IPS DF 4.7 (cell line): ENCODE measurements at regions not wholly inside any gene's neighbourhood (a gene's known extent, or its start where the extent isn't known, plus 50 kb on each side); places are given as distances from the start of the nearest gene placed in this dataset.

ENCODE experiments used
- DNase-seq: peaks from one replicate; pipeline ENCODE4 v3.0.0-alpha.2; 2013; ENCODE audit warnings: low spot score; ENCODE audit errors: extremely low read depth

DNA sequence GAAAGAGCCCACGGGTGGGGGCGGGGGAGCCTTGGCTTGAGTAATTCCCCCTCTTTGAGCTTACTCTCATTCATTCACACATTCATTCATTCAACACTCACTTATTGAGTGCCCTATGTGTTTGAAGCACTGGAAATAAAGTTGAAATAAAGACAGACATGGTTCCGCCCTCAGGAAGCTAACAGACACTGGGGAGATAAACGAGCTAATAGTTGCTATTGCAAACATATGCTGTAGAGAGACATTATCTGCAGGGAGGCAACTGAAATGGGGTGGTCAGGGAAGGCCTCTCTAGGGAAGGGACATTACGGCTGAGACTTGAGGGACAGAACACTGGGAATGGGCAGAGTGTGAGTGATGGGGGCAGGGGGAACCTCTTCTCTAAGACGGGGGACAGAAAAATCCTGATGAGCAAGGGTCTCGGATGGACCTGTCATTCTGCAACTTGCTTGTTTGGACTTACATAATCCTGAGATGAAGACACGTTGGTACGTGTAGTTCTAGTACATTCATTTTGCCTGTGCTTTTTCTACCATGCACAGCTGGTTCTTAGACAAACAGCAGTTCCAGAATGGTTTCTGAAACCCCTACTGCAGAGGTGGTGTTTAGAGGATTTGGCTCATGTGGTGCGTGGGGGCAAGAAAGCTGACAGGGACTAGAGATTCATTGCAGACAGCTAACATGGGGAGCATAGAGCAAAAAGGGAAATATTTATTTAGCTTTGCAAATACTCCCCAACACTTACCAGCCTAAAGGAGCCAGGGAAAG, 71.1 kb upstream of the BLCAP start:
- no peak for DNase-seq

DNA sequence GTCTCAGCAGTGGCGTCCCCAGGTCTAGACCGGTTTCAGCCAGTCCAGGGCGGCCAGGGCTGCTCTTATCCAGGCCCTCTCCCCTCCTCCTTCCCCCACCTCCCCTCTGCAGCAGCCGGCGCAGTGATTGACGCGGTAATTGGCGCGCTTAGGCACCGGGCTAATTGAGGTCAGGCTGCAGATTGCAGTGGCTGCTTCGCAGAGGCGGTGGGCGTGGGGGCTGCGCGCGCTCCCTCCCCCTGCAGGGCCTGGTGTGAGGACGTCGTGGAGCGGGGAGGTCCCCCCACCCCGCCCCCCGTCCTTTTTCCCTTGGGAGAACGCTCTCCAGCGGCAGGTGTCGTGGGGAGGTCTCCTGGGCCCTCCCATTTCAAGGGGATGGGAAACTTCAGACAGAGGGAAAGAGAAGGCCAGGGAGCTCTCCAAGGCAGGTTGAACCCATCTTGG, 70.4 kb upstream of the BLCAP start:
- DNase-seq = no peak

DNA sequence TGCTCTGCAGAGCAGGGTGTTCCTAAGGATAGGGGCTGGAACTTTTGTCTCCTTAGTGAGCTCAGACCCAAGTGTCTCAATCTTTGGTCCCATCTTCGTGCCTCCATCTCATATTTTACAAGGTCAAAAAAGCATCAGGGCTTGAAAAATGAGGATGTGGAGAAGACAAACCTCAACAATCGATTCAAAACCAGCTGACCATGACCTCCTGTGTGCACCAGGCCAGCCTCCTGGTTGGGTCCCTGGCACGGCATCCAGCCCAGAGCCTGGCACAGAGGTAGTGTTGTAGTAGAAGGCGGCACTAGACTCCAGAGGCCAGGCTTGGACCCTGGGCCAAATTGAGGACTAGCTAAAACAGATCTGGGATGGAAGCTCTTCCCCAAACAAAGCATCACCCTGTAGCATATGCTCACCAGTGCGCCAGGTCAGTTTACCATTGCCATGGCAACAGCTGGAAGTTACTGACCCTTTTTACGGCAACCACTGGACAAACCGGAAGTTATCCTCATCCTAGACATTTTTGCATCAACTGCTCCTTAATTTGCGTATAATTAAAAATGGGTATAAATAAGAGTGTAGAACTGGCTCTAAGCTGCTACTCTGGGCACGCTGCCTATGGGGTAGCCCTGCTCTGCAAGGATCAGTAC, 69.3 kb upstream of the BLCAP start:
- DNase-seq = no peak

DNA sequence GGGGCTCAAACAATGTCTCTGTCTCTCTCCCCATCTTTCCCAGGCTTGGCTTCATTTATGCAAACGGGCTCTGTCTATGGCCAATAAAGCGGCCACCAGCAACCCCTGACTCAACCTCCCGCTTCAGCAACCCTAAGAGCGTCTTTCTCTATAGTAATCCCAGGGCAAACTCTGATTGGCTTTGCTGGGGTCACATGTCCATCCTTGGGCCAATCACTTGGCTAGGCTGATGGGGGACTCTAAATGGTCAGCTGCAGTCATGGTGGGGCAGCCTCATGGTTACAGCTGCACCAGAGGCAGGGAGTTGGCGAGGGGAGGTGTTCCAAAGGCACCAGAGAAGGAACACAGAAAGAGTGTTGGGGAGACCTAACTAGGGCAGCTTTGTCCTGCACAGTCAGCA, 68.5 kb upstream of the BLCAP start:
- no peak for DNase-seq

DNA sequence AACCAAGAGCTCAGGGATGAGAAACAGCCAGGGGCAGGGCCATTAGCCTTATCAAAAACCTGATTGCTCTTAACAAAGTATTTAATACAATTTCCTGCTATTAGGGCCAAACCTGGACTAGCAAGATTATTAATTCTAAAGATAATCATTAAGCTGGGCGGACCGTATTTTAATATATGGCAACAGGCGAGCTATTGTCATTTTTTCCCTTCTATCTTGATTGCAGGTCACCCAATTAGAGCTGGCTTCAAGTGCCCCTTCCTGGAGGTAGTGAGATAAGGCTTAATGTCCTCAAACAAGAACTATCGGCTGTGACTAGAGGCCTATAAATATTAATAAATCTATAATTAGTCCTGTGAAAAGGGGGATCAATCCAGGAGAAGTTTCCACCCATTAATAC, 66.0 kb upstream of the BLCAP start:
- DNase-seq = no peak

DNA sequence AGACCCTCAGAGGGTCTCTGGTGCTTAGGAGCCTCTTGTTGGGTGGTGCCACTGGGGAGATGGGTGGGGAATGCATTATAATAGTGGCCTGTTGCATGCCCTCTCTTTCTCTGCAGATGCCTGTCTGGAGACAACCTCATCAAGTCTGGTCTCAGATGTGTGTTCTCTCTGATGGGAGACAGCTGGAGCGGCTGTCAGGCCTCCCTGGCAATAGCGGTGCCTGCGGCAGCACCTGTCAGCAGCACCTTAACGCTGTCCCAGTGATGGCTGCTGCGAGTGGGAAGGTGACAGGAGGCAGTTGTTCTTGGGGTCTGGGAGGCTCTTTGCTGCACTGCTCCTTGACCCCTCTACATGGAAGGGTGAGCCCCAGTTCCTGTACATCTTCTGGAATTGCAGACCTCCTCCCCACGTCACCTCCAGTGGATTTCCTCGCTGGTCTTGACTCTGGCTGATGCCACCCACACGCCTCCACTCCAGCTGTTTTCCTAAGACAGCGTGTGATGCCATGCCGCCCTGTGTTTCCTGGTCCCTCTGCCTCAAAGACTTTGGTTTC, 63.3 kb upstream of the BLCAP start:
- DNase-seq = no peak

DNA sequence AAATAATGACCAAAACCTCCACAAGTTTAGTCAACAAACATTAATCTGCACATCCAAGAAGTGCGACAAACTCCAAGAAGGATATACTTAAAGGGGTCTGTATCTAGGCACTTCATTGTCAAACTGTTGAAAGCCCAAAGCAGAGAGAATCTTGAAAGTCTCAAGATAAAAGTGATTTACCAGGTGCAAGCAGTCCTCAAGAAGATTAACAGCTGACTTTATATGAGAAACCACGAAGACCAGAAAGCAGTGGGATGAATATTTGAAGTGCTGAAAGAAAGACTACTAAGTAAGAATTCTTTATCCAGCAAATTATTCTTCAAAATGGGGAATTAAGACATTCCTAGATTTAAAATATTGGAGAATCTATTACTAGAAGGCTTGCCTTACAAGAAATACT, 58.4 kb upstream of the BLCAP start:
- no peak for DNase-seq

DNA sequence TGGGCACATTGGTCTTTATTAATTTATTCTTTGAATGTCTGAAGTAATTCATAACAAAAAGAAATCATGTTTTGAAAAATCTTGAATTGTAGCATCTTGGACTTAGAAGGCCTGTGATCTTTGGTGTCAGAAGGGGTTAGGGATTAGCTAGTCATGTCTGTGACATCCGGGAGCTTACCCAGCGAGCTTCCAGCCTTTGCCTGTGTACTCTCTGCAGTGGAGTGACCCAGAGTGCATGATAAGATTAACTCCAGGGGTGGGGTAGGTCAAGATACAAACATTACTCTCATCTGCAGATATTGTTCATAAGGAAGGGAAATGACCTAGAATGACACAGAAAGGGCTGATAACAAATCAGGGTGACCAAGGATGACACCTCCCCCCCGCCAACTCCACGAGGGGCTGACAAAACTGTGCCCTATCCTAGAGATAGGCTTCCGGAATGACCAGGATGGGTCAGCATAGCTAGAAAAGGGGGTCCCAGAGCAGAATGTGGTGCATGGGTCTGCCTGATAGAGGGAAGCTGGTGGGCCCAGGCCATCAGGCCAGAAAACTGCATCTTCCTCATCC, 56.6 kb upstream of the BLCAP start:
- DNase-seq = no peak

DNA sequence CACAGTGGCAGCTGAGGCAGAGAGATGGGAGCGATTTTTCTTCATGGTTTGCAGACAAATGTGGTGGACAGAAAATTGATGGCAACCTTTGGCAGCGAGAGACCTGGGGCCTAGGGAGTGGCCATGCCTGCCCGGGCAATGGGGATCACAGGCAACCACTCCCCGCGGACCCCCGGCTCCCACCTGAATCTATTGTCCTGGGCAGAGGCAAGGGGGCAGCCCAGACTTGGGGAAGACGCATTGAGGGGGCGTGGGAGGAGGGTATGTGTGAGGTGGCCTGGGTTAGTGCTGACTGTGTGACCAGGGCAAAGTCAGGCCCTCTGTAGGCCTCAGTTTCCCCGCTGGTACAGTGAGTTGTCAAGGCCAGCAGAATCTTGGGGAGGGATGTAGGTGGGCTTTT, 53.6 kb upstream of the BLCAP start:
- DNase-seq = no peak

DNA sequence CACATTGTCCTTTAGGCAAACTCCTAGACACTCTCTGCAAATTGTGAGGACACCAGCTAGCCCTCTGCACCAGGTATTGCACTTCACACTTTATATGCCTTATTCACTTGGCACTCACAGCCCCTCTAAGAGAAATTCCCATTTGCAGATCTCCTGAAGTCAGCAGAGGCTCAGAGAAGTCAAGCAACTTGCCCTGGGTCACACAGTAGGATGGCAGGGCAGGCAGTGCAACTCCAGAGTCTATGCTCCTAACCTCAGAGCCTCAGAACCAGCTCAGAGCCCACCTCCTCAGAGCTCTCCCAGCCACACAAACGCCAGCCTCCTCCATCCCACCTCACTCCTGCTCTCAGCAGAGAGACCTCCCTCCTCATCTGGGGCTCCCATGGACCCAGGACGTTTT, 52.4 kb upstream of the BLCAP start:
- DNase-seq = no peak

DNA sequence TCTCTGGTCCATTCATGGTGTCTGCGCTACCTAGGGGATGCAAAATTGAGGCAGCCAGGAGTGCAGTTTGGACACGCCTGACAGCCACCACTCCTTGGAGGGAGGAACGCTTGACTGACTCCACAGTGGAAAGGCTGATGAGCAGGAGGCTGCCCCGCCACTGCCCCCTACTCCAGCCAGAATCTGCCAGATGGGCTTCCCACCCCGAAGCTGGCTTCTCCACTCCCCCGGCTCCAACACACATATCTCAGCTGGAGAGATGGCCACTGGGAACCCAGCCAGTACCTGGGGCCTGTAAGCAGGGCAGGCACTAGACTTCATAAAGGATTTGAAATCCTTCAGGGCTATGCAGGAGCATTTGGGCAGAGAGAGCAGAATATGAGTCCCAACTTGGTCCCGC, 51.4 kb upstream of the BLCAP start:
- DNase-seq = no peak

DNA sequence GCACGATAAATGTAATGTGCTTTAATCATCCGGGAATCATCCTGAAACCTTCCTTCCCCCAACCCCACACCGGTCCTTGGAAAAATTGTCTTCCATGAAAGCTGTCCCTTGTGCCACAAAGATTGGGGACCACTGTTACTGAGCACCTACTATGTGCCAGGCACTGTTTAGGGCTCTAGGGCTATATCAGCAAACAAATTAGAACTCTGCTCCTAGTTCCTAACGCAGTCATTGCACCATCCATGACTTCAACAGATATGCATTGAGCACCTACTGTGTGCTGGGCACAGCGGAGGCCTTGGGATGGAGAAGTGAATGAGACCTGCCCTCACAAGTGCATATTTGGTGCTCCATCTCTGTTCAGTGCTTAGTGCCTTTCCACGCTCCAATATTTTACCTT, 50.3 kb upstream of the BLCAP start:
- no peak for DNase-seq
